ENCODE measurements at regions not wholly inside any gene's neighbourhood (a gene's known extent, or its start where the extent isn't known, plus 50 kb on each side); places are given as distances from the start of the nearest gene placed in this dataset.

- TF ChIP-seq CEBPB (IDR thresholded peaks at IDR 0.05) (no peak), TEAD4 (IDR thresholded peaks at IDR 0.05) (no peak), TCF12 (IDR thresholded peaks at IDR 0.05; ENCODE audit: low read depth) (no peak), EGR1 (IDR thresholded peaks at IDR 0.05) (no peak), EP300 (IDR thresholded peaks at IDR 0.05; ENCODE audit: borderline replicate concordance) (no peak), FOXM1 (IDR thresholded peaks at IDR 0.05; ENCODE audit: borderline replicate concordance, low read depth) (no peak)
Observed at GRCh38 chrX:97846718-97847237, 963.1 kb downstream of the RPA4 start.

All from Ishikawa (cell line).